C1 segment of cervical spinal cord (tissue), 14 donors: ENCODE measurements at regions not wholly inside any gene's neighbourhood (a gene's known extent, or its start where the extent isn't known, plus 50 kb on each side); places are given as distances from the start of the nearest gene placed in this dataset.

Experiments
- DNase-seq, 14 donors: peaks; one replicate each; lab custom pipeline; 2025; lab: John Stamatoyannopoulos, UW

GRCh38 chr22:47633111-47633510, 870.7 kb downstream of the TBC1D22A start:
- no peak for DNase-seq

GRCh38 chr22:47632701-47633100, 870.3 kb downstream of the TBC1D22A start:
- no peak for DNase-seq

GRCh38 chr22:47631571-47632102, 869.2 kb downstream of the TBC1D22A start:
- no peak for DNase-seq

- DNase-seq: no peak
Measured at GRCh38 chr22:47630741-47631534, 868.5 kb downstream of the TBC1D22A start.

GRCh38 chr22:47629791-47630655, 867.6 kb downstream of the TBC1D22A start:
- no peak for DNase-seq

- DNase-seq: no peak
Measured at GRCh38 chr22:47629273-47629711, 866.8 kb downstream of the TBC1D22A start.

- no peak for DNase-seq
Measured at GRCh38 chr22:47628477-47629272, 866.2 kb downstream of the TBC1D22A start.

- DNase-seq: no peak
Measured at GRCh38 chr22:47627556-47628253, 865.3 kb downstream of the TBC1D22A start.

- DNase-seq: no peak
Measured at GRCh38 chr22:47626428-47627390, 864.3 kb downstream of the TBC1D22A start.

- DNase-seq: no peak
Measured at GRCh38 chr22:47625531-47626427, 863.3 kb downstream of the TBC1D22A start.

GRCh38 chr22:47625013-47625385, 862.5 kb downstream of the TBC1D22A start:
- no peak for DNase-seq

- DNase-seq: no peak
Measured at GRCh38 chr22:47624252-47625012, 862.0 kb downstream of the TBC1D22A start.

GRCh38 chr22:47623763-47624148, 861.3 kb downstream of the TBC1D22A start:
- no peak for DNase-seq

GRCh38 chr22:47623066-47623762, 860.8 kb downstream of the TBC1D22A start:
- no peak for DNase-seq

GRCh38 chr22:47622541-47622940, 860.1 kb downstream of the TBC1D22A start:
- DNase-seq: no peak

- DNase-seq: no peak
Measured at GRCh38 chr22:47621253-47621652, 858.8 kb downstream of the TBC1D22A start.

GRCh38 chr22:47620391-47620790, 857.9 kb downstream of the TBC1D22A start:
- DNase-seq: no peak
